IMR-90 (cell line): ENCODE measurements at regions not wholly inside any gene's neighbourhood (a gene's known extent, or its start where the extent isn't known, plus 50 kb on each side); places are given as distances from the start of the nearest gene placed in this dataset.

ENCODE experiments used
- ATAC-seq: fragments of 200-7000 bp; cut with Tn5 transposase; 2 replicates; pipeline ENCODE4 v1.9.1; 2020; ENCODE audit warnings: low read depth, mild to moderate bottlenecking, moderate library complexity
- BruUV-seq: library from RNA; stranded (reverse); fragments of 400-500 nt; replicated peaks from 2 replicates; lab custom pipeline; 2021; lab: Mats Ljungman, UMichigan
- CTCF ChIA-PET: fragments of 300-600 bp; formaldehyde crosslinking; extraction: SDS; loops from one replicate; lab custom pipeline; 2021; ENCODE audit warnings: antibody characterized with exemption; lab: Yijun Ruan, JAX
- POLR2A ChIA-PET: fragments of 300-600 bp; sonication (Branson Sonifier 250); formaldehyde crosslinking; loops from one replicate; lab custom pipeline; 2022; ENCODE audit warnings: antibody characterized with exemption; ENCODE audit not compliant: unreplicated experiment; lab: Charles Lee
- DNase-seq: peaks from one replicate; pipeline ENCODE4 v3.0.0; 2013
- H2AFZ ChIP-seq: replicated peaks from 2 replicates; pipeline ENCODE3; 2013; ENCODE audit warnings: low read length, mild to moderate bottlenecking; ENCODE audit not compliant: poor library complexity
- H2AK5ac ChIP-seq: 2 replicates; pipeline ENCODE4 v1.6.1; 2013; ENCODE audit warnings: low read depth, low read length, inconsistent platforms
- H2AK9ac ChIP-seq: replicated peaks from 2 replicates; pipeline ENCODE3; 2013; ENCODE audit warnings: mild to moderate bottlenecking, low read depth, low read length, moderate library complexity; ENCODE audit not compliant: poor library complexity
- H2BK120ac ChIP-seq: 2 replicates; pipeline ENCODE4 v1.6.1; 2013; ENCODE audit warnings: low read depth, low read length, inconsistent platforms
- H2BK15ac ChIP-seq: 3 replicates; pipeline ENCODE4 v1.6.1; 2013; ENCODE audit warnings: low read depth, low read length, inconsistent platforms
- H2BK20ac ChIP-seq: 2 replicates; pipeline ENCODE4 v1.6.1; 2013; ENCODE audit warnings: low read depth, mild to moderate bottlenecking, inconsistent platforms, low read length, moderate library complexity
- H2BK5ac ChIP-seq: 2 replicates; pipeline ENCODE4 v1.6.1; 2013; ENCODE audit warnings: mild to moderate bottlenecking, low read depth, low read length, inconsistent platforms; ENCODE audit not compliant: poor library complexity, severe bottlenecking
- H3K14ac ChIP-seq: replicated peaks from 2 replicates; pipeline ENCODE4 v1.6.1; 2013; ENCODE audit warnings: low read depth, low read length, inconsistent platforms
- H3K18ac ChIP-seq: 2 replicates; pipeline ENCODE4 v1.6.1; 2013; ENCODE audit warnings: low read depth, low read length, control low read depth
- H3K23ac ChIP-seq: 2 replicates; pipeline ENCODE4 v1.6.1; 2013; ENCODE audit warnings: low read depth, low read length, inconsistent platforms
- H3K27ac ChIP-seq: 2 replicates; pipeline ENCODE4 v1.5.1; 2013; ENCODE audit warnings: mild to moderate bottlenecking, control low read depth, low read length; ENCODE audit not compliant: insufficient read depth
- H3K27me3 ChIP-seq: 2 replicates; pipeline ENCODE4 v1.6.1; 2013; ENCODE audit warnings: low read length; ENCODE audit not compliant: control insufficient read depth, insufficient read depth
- H3K36me3 ChIP-seq: 2 replicates; pipeline ENCODE4 v1.6.1; 2013; ENCODE audit warnings: low read length, mixed read lengths; ENCODE audit not compliant: control insufficient read depth, insufficient read depth
- H3K4ac ChIP-seq: 2 replicates; pipeline ENCODE4 v1.6.1; 2013; ENCODE audit warnings: low read depth, low read length, inconsistent platforms
- H3K4me1 ChIP-seq: 2 replicates; pipeline ENCODE4 v1.6.1; 2013; ENCODE audit warnings: low read length, mixed read lengths; ENCODE audit not compliant: control insufficient read depth, insufficient read depth
- H3K4me2 ChIP-seq: 2 replicates; pipeline ENCODE4 v1.6.1; 2013; ENCODE audit warnings: low read depth, mild to moderate bottlenecking, control low read depth, low read length, moderate library complexity
- H3K4me3 ChIP-seq: 2 replicates; pipeline ENCODE4 v1.5.1; 2013; ENCODE audit warnings: low read depth, mild to moderate bottlenecking, control low read depth, low read length, moderate library complexity; ENCODE audit not compliant: insufficient read depth
- H3K56ac ChIP-seq: 2 replicates; pipeline ENCODE4 v1.6.1; 2013; ENCODE audit warnings: low read length, inconsistent platforms; ENCODE audit not compliant: insufficient read depth; ENCODE audit errors: extremely low read depth
- H3K79me1 ChIP-seq, 2 experiments: 2 replicates each; pipeline ENCODE4 v1.6.1; 2013; ENCODE audit warnings: low read length in 2 of 2, inconsistent platforms in 1 of 2, low read depth in 1 of 2
- H3K9ac ChIP-seq: 2 replicates; pipeline ENCODE4 v1.6.1; 2013; ENCODE audit warnings: low read depth, low read length, control low read depth
- H3K9me1 ChIP-seq: 2 replicates; pipeline ENCODE4 v1.6.1; 2013; ENCODE audit warnings: low read length, inconsistent platforms; ENCODE audit not compliant: insufficient read depth
- H3K9me3 ChIP-seq: 2 replicates; pipeline ENCODE4 v1.6.1; 2013; ENCODE audit warnings: low read length; ENCODE audit not compliant: control insufficient read depth, insufficient read depth
- H4K20me1 ChIP-seq: 2 replicates; pipeline ENCODE4 v1.6.1; 2013; ENCODE audit warnings: low read length, inconsistent platforms; ENCODE audit not compliant: insufficient read depth
- H4K5ac ChIP-seq: 2 replicates; pipeline ENCODE4 v1.6.1; 2013; ENCODE audit warnings: mild to moderate bottlenecking, low read depth, low read length, control low read depth
- H4K8ac ChIP-seq, 2 experiments: 2 replicates each; pipeline ENCODE4 v1.6.1; 2013; ENCODE audit warnings: low read depth in 2 of 2, low read length in 2 of 2, control low read depth in 1 of 2, inconsistent platforms in 1 of 2
- H4K91ac ChIP-seq: 2 replicates; pipeline ENCODE4 v1.6.1; 2013; ENCODE audit warnings: low read depth, low read length, inconsistent platforms; ENCODE audit not compliant: insufficient read depth
- BHLHE40 ChIP-seq: fragments of 150-350 bp; IDR thresholded peaks from 2 replicates; pipeline ENCODE4 v1.6.1; 2016; ENCODE audit warnings: mild to moderate bottlenecking, low read depth, low read length
- CEBPB ChIP-seq: IDR thresholded peaks from 2 replicates; pipeline ENCODE4 v1.6.1; 2012; ENCODE audit warnings: low read depth, low read length, improper control_type of control experiment
- CHD1 ChIP-seq: IDR thresholded peaks from 2 replicates; pipeline ENCODE4 v1.6.1; 2012; ENCODE audit warnings: low read depth, low read length, improper control_type of control experiment
- FOS ChIP-seq: fragments of 150-350 bp; IDR thresholded peaks from 2 replicates; pipeline ENCODE4 v1.6.1; 2016; ENCODE audit warnings: low read depth, low read length
- MAZ ChIP-seq: IDR thresholded peaks from 2 replicates; pipeline ENCODE4 v1.6.1; 2012; ENCODE audit warnings: low read depth, mild to moderate bottlenecking, low read length, improper control_type of control experiment, moderate library complexity, borderline replicate concordance
- MXI1 ChIP-seq: IDR thresholded peaks from 2 replicates; pipeline ENCODE4 v1.6.1; 2012; ENCODE audit warnings: low read depth, mild to moderate bottlenecking, low read length, moderate library complexity, borderline replicate concordance
- NFE2L2 ChIP-seq: fragments of 150-350 bp; IDR thresholded peaks from 2 replicates; pipeline ENCODE4 v1.6.1; 2016; ENCODE audit warnings: low read depth, mild to moderate bottlenecking, low read length
- POLR2A ChIP-seq: IDR thresholded peaks from 2 replicates; pipeline ENCODE4 v1.6.1; 2012; ENCODE audit warnings: mild to moderate bottlenecking, low read depth, low read length
- RAD21 ChIP-seq: IDR thresholded peaks from 2 replicates; pipeline ENCODE4 v1.6.1; 2012; ENCODE audit warnings: low read length, improper control_type of control experiment
- RCOR1 ChIP-seq: IDR thresholded peaks from 2 replicates; pipeline ENCODE4 v1.6.1; 2012; ENCODE audit warnings: mild to moderate bottlenecking, low read length, improper control_type of control experiment; ENCODE audit not compliant: insufficient replicate concordance
- SMC3 ChIP-seq: fragments of 150-350 bp; IDR thresholded peaks from 2 replicates; pipeline ENCODE4 v1.6.1; 2016; ENCODE audit warnings: low read depth, mild to moderate bottlenecking, antibody characterized with exemption, low read length, moderate library complexity
- dilution Hi-C: fragments of 300-500 bp; cut with HindIII; formaldehyde crosslinking; loops from one replicate; pipeline ENCODE4 v1.14.3; 2018; ENCODE audit warnings: low sequenced_read_pairs; ENCODE audit not compliant: unreplicated experiment
- in situ Hi-C: fragments of 300-500 bp; cut with MboI; formaldehyde crosslinking; loops from 3 replicates; pipeline ENCODE4 v1.14.3; 2019; ENCODE audit warnings: low sequenced_read_pairs, inconsistent platforms, mixed read lengths
- intact Hi-C: fragments of 100-400 bp; cut with micrococcal nuclease; formaldehyde crosslinking; loops from 2 replicates; pipeline ENCODE4 v1.10.0; 2022
- TF ChIP-seq, protein P1 (sequence below): fragments of 150-350 bp; IDR thresholded peaks from 2 replicates; pipeline ENCODE4 v1.6.1; 2016; ENCODE audit warnings: low read depth, mild to moderate bottlenecking, low read length, moderate library complexity, borderline replicate concordance
- TF ChIP-seq, protein P2 (sequence below): fragments of 150-350 bp; IDR thresholded peaks from 2 replicates; pipeline ENCODE4 v1.6.1; 2017; ENCODE audit warnings: mild to moderate bottlenecking, antibody characterized with exemption, low read length, low read depth

DNA sequence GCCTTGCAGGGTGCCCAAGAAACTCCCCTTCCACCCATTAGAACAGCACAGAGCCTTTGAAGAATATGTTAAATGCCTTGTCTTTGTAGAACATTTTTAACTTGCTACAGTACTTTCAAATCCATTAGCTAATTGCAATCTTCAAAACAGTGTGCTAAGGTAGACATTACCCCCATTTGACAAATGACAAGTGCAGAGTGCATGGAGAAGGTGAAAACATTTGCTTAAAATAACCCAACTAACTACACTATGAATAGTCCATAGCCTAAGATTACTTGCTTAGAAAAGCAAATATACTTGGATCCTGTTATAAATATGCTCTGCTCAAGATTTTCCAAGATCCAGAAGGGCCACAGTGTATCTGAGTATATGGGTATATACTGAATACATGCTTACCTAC is 87.0 kb upstream of the G2E3 start:
- in situ Hi-C loops, result no loop called here

More for the DNA sequence above, 87.0 kb upstream of the G2E3 start:
- H3K9me3 ChIP-seq, result no peaks in the 10 kb centered on the region
- H4K8ac ChIP-seq, result no peak overlapping the region
- H3K23ac ChIP-seq, result no peak overlapping the region
- no peaks in the 10 kb centered on the region for H4K20me1 ChIP-seq
- H3K14ac ChIP-seq, result no peak overlapping the region
- no peak overlapping the region for H2AK5ac ChIP-seq
- H3K27ac ChIP-seq, result no peak overlapping the region
- H3K79me1 ChIP-seq, result no peaks in the 10 kb centered on the region
- no peak overlapping the region for H2BK120ac ChIP-seq
- H3K4ac ChIP-seq, result no peak overlapping the region
- CTCF ChIA-PET, result no interaction called here
- ATAC-seq, result no peak
- H4K5ac ChIP-seq, result no peak overlapping the region
- DNase-seq, result no peak
- no peak overlapping the region for H2BK5ac ChIP-seq
- dilution Hi-C loops (no loop called here), intact Hi-C loops (no loop called here)
- H4K91ac ChIP-seq, result no peak overlapping the region
- H3K36me3 ChIP-seq, result no peaks in the 10 kb centered on the region
- H3K9ac ChIP-seq, result no peak overlapping the region
- no peaks in the 10 kb centered on the region for H3K4me1 ChIP-seq
- TF ChIP-seq NFE2L2, result no peak
- TF ChIP-seq CHD1, result no peak
- TF ChIP-seq MAZ, result no peak
- no peak for TF ChIP-seq MXI1
- TF ChIP-seq, protein P1, sequence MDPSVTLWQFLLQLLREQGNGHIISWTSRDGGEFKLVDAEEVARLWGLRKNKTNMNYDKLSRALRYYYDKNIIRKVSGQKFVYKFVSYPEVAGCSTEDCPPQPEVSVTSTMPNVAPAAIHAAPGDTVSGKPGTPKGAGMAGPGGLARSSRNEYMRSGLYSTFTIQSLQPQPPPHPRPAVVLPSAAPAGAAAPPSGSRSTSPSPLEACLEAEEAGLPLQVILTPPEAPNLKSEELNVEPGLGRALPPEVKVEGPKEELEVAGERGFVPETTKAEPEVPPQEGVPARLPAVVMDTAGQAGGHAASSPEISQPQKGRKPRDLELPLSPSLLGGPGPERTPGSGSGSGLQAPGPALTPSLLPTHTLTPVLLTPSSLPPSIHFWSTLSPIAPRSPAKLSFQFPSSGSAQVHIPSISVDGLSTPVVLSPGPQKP, result no peak
- no peak for TF ChIP-seq SMC3
- TF ChIP-seq POLR2A, result no peak
- no peak for TF ChIP-seq BHLHE40
- no peak for TF ChIP-seq CEBPB
- TF ChIP-seq, protein P2, sequence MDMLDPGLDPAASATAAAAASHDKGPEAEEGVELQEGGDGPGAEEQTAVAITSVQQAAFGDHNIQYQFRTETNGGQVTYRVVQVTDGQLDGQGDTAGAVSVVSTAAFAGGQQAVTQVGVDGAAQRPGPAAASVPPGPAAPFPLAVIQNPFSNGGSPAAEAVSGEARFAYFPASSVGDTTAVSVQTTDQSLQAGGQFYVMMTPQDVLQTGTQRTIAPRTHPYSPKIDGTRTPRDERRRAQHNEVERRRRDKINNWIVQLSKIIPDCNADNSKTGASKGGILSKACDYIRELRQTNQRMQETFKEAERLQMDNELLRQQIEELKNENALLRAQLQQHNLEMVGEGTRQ, result no peak
- TF ChIP-seq FOS, result no peak
- no peak for TF ChIP-seq RAD21
- no peak for TF ChIP-seq RCOR1
- no peak overlapping the region for H3K18ac ChIP-seq
- BruUV-seq, result no TSS peak
- H3K56ac ChIP-seq, result no peak overlapping the region
- H3K4me3 ChIP-seq, result no peak overlapping the region
- no peak overlapping the region for H3K4me2 ChIP-seq
- H2AFZ ChIP-seq, result no peak overlapping the region
- no peak overlapping the region for H2BK15ac ChIP-seq
- no peaks in the 10 kb centered on the region for H3K27me3 ChIP-seq
- H3K9me1 ChIP-seq, result no peaks in the 10 kb centered on the region
- H2AK9ac ChIP-seq, result no peak overlapping the region
- no peak overlapping the region for H2BK20ac ChIP-seq
- POLR2A ChIA-PET, result no interaction called here
